ENCODE measurements at regions not wholly inside any gene's neighbourhood (a gene's known extent, or its start where the extent isn't known, plus 50 kb on each side); places are given as distances from the start of the nearest gene placed in this dataset.

GRCh38 chr5:36418152-36418979 lies 116.7 kb upstream of the RANBP3L start (continued):
- TF ChIP-seq, protein P1, sequence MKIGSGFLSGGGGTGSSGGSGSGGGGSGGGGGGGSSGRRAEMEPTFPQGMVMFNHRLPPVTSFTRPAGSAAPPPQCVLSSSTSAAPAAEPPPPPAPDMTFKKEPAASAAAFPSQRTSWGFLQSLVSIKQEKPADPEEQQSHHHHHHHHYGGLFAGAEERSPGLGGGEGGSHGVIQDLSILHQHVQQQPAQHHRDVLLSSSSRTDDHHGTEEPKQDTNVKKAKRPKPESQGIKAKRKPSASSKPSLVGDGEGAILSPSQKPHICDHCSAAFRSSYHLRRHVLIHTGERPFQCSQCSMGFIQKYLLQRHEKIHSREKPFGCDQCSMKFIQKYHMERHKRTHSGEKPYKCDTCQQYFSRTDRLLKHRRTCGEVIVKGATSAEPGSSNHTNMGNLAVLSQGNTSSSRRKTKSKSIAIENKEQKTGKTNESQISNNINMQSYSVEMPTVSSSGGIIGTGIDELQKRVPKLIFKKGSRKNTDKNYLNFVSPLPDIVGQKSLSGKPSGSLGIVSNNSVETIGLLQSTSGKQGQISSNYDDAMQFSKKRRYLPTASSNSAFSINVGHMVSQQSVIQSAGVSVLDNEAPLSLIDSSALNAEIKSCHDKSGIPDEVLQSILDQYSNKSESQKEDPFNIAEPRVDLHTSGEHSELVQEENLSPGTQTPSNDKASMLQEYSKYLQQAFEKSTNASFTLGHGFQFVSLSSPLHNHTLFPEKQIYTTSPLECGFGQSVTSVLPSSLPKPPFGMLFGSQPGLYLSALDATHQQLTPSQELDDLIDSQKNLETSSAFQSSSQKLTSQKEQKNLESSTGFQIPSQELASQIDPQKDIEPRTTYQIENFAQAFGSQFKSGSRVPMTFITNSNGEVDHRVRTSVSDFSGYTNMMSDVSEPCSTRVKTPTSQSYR (CRISPR knock-in tag; IDR thresholded peaks at IDR 0.05): no peak

- Mint-ChIP-seq H3K4me1 (peaks cover 39% of the 10 kb centered on the region), H3K4me3 (no peak overlapping the region), H3K9me3 (peaks cover 4% of the 10 kb centered on the region), H3K36me3 (no peaks in the 10 kb centered on the region), H3K27me3 (ENCODE audit: low read depth) (peaks cover 65% of the 10 kb centered on the region), H3K27ac (no peak overlapping the region)
- no peak for TF ChIP-seq ZNF263 (CRISPR knock-in tag; IDR thresholded peaks at IDR 0.05; ENCODE audit: low read depth)
- no peak for TF ChIP-seq ATF1 (CRISPR knock-in tag; IDR thresholded peaks at IDR 0.05)
- no peak for TF ChIP-seq E2F1 (CRISPR knock-in tag; IDR thresholded peaks at IDR 0.05)
- TF ChIP-seq, protein P2, sequence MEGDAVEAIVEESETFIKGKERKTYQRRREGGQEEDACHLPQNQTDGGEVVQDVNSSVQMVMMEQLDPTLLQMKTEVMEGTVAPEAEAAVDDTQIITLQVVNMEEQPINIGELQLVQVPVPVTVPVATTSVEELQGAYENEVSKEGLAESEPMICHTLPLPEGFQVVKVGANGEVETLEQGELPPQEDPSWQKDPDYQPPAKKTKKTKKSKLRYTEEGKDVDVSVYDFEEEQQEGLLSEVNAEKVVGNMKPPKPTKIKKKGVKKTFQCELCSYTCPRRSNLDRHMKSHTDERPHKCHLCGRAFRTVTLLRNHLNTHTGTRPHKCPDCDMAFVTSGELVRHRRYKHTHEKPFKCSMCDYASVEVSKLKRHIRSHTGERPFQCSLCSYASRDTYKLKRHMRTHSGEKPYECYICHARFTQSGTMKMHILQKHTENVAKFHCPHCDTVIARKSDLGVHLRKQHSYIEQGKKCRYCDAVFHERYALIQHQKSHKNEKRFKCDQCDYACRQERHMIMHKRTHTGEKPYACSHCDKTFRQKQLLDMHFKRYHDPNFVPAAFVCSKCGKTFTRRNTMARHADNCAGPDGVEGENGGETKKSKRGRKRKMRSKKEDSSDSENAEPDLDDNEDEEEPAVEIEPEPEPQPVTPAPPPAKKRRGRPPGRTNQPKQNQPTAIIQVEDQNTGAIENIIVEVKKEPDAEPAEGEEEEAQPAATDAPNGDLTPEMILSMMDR (IDR thresholded peaks at IDR 0.05): no peak
- TF ChIP-seq TEAD1 (CRISPR knock-in tag; IDR thresholded peaks at IDR 0.05): no peak
- TF ChIP-seq NFYB (CRISPR knock-in tag; conservative IDR thresholded peaks at IDR 0.05; ENCODE audit: low read depth): no peak
- TF ChIP-seq ZMAT4 (CRISPR knock-in tag; IDR thresholded peaks at IDR 0.05): no peak
- TF ChIP-seq SMAD4 (CRISPR knock-in tag; IDR thresholded peaks at IDR 0.05): no peak
- TF ChIP-seq RORB (CRISPR knock-in tag; IDR thresholded peaks at IDR 0.05): no peak
- ATAC-seq: no peak
- POLR2A ChIA-PET: no interaction called here
- DNase-seq (ENCODE audit: low spot score): no peak
- CTCF ChIA-PET: no interaction called here
These were observed 119.6 kb upstream of the RANBP3L start for GRCh38 chr5:36421256-36421655.

DNA sequence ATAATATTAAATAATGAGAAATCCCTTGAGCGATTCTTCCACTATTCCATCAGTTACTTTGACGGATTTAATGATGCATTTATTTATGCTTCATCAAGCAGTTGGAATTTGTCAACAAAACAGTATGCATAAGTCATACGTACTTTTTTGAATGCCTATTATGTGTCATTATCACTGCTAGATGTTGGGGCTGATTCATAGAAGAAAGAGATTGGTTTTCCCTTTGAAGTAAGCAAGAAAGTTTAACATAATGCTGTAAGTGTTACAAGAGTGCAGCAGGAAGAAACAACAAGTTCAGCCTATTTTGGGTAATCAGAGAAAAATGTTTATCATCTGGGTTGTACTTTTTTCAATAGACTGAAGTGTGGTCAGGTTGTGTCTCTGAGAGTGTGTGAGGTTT lies 121.2 kb upstream of the RANBP3L start:
- Mint-ChIP-seq H3K27me3 (ENCODE audit: low read depth) (peaks cover 57% of the 10 kb centered on the region), H3K4me1 (peaks cover 27% of the 10 kb centered on the region), H3K36me3 (no peaks in the 10 kb centered on the region), H3K4me3 (no peak overlapping the region), H3K27ac (no peak overlapping the region), H3K9me3 (peaks cover 11% of the 10 kb centered on the region)
- ChIA-PET CTCF (no interaction called here), POLR2A (no interaction called here)
- ATAC-seq (no peak), DNase-seq (ENCODE audit: low spot score) (no peak)
- TF ChIP-seq ZNF532 (CRISPR knock-in tag; IDR thresholded peaks at IDR 0.05; ENCODE audit: borderline replicate concordance) (no peak), ZNF138 (CRISPR knock-in tag; conservative IDR thresholded peaks at IDR 0.05) (no peak), FOXP1 (CRISPR knock-in tag; IDR thresholded peaks at IDR 0.05; ENCODE audit: borderline replicate concordance) (no peak), NR2C2 (CRISPR knock-in tag; IDR thresholded peaks at IDR 0.05) (no peak)
- TF ChIP-seq, protein P3, sequence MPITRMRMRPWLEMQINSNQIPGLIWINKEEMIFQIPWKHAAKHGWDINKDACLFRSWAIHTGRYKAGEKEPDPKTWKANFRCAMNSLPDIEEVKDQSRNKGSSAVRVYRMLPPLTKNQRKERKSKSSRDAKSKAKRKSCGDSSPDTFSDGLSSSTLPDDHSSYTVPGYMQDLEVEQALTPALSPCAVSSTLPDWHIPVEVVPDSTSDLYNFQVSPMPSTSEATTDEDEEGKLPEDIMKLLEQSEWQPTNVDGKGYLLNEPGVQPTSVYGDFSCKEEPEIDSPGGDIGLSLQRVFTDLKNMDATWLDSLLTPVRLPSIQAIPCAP (CRISPR knock-in tag; IDR thresholded peaks at IDR 0.05): no peak
- TF ChIP-seq, protein P4, sequence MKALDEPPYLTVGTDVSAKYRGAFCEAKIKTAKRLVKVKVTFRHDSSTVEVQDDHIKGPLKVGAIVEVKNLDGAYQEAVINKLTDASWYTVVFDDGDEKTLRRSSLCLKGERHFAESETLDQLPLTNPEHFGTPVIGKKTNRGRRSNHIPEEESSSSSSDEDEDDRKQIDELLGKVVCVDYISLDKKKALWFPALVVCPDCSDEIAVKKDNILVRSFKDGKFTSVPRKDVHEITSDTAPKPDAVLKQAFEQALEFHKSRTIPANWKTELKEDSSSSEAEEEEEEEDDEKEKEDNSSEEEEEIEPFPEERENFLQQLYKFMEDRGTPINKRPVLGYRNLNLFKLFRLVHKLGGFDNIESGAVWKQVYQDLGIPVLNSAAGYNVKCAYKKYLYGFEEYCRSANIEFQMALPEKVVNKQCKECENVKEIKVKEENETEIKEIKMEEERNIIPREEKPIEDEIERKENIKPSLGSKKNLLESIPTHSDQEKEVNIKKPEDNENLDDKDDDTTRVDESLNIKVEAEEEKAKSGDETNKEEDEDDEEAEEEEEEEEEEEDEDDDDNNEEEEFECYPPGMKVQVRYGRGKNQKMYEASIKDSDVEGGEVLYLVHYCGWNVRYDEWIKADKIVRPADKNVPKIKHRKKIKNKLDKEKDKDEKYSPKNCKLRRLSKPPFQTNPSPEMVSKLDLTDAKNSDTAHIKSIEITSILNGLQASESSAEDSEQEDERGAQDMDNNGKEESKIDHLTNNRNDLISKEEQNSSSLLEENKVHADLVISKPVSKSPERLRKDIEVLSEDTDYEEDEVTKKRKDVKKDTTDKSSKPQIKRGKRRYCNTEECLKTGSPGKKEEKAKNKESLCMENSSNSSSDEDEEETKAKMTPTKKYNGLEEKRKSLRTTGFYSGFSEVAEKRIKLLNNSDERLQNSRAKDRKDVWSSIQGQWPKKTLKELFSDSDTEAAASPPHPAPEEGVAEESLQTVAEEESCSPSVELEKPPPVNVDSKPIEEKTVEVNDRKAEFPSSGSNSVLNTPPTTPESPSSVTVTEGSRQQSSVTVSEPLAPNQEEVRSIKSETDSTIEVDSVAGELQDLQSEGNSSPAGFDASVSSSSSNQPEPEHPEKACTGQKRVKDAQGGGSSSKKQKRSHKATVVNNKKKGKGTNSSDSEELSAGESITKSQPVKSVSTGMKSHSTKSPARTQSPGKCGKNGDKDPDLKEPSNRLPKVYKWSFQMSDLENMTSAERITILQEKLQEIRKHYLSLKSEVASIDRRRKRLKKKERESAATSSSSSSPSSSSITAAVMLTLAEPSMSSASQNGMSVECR (CRISPR knock-in tag; IDR thresholded peaks at IDR 0.05; ENCODE audit: borderline replicate concordance): no peak
